ENCODE measurements at regions not wholly inside any gene's neighbourhood (a gene's known extent, or its start where the extent isn't known, plus 50 kb on each side); places are given as distances from the start of the nearest gene placed in this dataset.

DNA sequence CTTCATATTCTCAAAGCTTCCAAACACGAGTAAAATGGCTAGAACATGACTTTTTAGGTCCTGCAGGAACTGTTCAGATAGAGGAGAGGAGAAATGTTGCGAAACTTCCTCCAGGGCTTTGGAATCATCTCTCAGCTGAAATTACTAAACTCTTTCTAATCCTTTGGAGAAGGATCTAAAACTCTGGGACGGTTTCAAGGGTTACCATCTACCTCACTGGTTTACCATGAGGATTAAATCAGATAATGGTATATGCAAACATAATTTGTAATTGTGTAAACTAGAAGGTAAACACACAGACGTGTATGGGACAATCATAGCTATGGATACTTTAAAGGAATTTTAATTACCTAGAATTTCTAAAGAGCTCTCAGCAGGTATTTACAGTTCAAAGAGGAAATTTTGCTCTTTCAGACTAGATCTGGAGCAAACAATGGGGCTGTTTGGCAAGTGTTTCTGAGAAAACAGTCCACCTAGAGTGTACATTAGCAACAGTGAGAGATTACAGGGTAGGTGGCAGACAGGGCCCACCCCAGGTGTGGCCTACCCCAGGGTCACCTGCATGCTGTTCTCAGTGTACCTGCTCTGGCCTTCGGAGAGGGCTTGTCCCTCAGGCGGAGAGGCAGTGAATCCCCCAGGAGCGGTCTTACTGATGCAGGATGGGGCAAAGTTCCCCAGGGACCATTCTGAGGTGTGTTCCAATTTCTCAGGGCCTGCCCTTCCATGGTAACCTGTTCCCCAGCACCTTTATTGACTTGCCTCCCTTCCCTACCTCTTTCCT is 124.7 kb upstream of the MAX start (continued):
- TF ChIP-seq, protein P1, sequence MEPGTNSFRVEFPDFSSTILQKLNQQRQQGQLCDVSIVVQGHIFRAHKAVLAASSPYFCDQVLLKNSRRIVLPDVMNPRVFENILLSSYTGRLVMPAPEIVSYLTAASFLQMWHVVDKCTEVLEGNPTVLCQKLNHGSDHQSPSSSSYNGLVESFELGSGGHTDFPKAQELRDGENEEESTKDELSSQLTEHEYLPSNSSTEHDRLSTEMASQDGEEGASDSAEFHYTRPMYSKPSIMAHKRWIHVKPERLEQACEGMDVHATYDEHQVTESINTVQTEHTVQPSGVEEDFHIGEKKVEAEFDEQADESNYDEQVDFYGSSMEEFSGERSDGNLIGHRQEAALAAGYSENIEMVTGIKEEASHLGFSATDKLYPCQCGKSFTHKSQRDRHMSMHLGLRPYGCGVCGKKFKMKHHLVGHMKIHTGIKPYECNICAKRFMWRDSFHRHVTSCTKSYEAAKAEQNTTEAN (CRISPR knock-in tag; conservative IDR thresholded peaks at IDR 0.05): no peak; the same call in 1 of the 2 replicates
- TF ChIP-seq, protein P2, sequence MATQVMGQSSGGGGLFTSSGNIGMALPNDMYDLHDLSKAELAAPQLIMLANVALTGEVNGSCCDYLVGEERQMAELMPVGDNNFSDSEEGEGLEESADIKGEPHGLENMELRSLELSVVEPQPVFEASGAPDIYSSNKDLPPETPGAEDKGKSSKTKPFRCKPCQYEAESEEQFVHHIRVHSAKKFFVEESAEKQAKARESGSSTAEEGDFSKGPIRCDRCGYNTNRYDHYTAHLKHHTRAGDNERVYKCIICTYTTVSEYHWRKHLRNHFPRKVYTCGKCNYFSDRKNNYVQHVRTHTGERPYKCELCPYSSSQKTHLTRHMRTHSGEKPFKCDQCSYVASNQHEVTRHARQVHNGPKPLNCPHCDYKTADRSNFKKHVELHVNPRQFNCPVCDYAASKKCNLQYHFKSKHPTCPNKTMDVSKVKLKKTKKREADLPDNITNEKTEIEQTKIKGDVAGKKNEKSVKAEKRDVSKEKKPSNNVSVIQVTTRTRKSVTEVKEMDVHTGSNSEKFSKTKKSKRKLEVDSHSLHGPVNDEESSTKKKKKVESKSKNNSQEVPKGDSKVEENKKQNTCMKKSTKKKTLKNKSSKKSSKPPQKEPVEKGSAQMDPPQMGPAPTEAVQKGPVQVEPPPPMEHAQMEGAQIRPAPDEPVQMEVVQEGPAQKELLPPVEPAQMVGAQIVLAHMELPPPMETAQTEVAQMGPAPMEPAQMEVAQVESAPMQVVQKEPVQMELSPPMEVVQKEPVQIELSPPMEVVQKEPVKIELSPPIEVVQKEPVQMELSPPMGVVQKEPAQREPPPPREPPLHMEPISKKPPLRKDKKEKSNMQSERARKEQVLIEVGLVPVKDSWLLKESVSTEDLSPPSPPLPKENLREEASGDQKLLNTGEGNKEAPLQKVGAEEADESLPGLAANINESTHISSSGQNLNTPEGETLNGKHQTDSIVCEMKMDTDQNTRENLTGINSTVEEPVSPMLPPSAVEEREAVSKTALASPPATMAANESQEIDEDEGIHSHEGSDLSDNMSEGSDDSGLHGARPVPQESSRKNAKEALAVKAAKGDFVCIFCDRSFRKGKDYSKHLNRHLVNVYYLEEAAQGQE (IDR thresholded peaks at IDR 0.05; ENCODE audit: borderline replicate concordance in 1 of 2, low read depth in 1 of 2, low read length in 2 of 2): peak in 1 of 2 experiments; percentile 53; a peak in 1 of 4 replicates
- TF ChIP-seq ZNF557 (CRISPR knock-in tag; IDR thresholded peaks at IDR 0.05) (no peak), CEBPB (IDR thresholded peaks at IDR 0.05; ENCODE audit: borderline replicate concordance, low read depth, low read length) (peak; percentile 94), ZFP37 (CRISPR knock-in tag; IDR thresholded peaks at IDR 0.05; ENCODE audit: borderline replicate concordance) (no peak), REL (CRISPR knock-in tag; conservative IDR thresholded peaks at IDR 0.05) (no peak), NR2C2 (CRISPR knock-in tag; IDR thresholded peaks at IDR 0.05; ENCODE audit: borderline replicate concordance) (peak; percentile 60; the same call in 1 of the 2 replicates), PHF21A (CRISPR knock-in tag; IDR thresholded peaks at IDR 0.05) (peak; percentile 92), POLR2A (IDR thresholded peaks at IDR 0.05; ENCODE audit: insufficient read depth in 1 of 2, low read depth in 2 of 2, low read length in 2 of 2) (peak in 1 of 2 experiments; percentile 57; a peak in 2 of 4 replicates), ZFP36 (IDR thresholded peaks at IDR 0.05; ENCODE audit: borderline replicate concordance, low read depth, low read length, partially characterized antibody) (no peak), CREB1 (IDR thresholded peaks at IDR 0.05) (peak; percentile 24; the same call in 1 of the 2 replicates), CREB1 (CRISPR knock-in tag; IDR thresholded peaks at IDR 0.05) (peak; percentile 78), STAG1 (CRISPR knock-in tag; IDR thresholded peaks at IDR 0.05) (peak; percentile 9; the same call in 1 of the 2 replicates), ZNF3 (CRISPR knock-in tag; IDR thresholded peaks at IDR 0.05) (no peak)
- TF ChIP-seq, protein P3, sequence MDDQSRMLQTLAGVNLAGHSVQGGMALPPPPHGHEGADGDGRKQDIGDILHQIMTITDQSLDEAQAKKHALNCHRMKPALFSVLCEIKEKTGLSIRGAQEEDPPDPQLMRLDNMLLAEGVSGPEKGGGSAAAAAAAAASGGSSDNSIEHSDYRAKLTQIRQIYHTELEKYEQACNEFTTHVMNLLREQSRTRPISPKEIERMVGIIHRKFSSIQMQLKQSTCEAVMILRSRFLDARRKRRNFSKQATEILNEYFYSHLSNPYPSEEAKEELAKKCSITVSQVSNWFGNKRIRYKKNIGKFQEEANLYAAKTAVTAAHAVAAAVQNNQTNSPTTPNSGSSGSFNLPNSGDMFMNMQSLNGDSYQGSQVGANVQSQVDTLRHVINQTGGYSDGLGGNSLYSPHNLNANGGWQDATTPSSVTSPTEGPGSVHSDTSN (CRISPR knock-in tag; IDR thresholded peaks at IDR 0.05; ENCODE audit: borderline replicate concordance): no peak
- TF ChIP-seq, protein P4, sequence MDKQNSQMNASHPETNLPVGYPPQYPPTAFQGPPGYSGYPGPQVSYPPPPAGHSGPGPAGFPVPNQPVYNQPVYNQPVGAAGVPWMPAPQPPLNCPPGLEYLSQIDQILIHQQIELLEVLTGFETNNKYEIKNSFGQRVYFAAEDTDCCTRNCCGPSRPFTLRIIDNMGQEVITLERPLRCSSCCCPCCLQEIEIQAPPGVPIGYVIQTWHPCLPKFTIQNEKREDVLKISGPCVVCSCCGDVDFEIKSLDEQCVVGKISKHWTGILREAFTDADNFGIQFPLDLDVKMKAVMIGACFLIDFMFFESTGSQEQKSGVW (CRISPR knock-in tag; IDR thresholded peaks at IDR 0.05; ENCODE audit: borderline replicate concordance): no peak
- TF ChIP-seq, protein P5, sequence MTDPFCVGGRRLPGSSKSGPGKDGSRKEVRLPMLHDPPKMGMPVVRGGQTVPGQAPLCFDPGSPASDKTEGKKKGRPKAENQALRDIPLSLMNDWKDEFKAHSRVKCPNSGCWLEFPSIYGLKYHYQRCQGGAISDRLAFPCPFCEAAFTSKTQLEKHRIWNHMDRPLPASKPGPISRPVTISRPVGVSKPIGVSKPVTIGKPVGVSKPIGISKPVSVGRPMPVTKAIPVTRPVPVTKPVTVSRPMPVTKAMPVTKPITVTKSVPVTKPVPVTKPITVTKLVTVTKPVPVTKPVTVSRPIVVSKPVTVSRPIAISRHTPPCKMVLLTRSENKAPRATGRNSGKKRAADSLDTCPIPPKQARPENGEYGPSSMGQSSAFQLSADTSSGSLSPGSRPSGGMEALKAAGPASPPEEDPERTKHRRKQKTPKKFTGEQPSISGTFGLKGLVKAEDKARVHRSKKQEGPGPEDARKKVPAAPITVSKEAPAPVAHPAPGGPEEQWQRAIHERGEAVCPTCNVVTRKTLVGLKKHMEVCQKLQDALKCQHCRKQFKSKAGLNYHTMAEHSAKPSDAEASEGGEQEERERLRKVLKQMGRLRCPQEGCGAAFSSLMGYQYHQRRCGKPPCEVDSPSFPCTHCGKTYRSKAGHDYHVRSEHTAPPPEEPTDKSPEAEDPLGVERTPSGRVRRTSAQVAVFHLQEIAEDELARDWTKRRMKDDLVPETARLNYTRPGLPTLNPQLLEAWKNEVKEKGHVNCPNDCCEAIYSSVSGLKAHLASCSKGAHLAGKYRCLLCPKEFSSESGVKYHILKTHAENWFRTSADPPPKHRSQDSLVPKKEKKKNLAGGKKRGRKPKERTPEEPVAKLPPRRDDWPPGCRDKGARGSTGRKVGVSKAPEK (CRISPR knock-in tag; IDR thresholded peaks at IDR 0.05; ENCODE audit: borderline replicate concordance): no peak
